H4 (cell line): ENCODE measurements at regions not wholly inside any gene's neighbourhood (a gene's known extent, or its start where the extent isn't known, plus 50 kb on each side); places are given as distances from the start of the nearest gene placed in this dataset.

ENCODE experiments used
- DNase-seq: peaks from one replicate; pipeline ENCODE4 v3.0.0-alpha.2; 2015; ENCODE audit warnings: low spot score

- no peak for DNase-seq
These were observed 308.2 kb downstream of the ANXA1 start for GRCh38 chr9:73459817-73460216.

- DNase-seq, result no peak
These were observed 317.1 kb downstream of the ANXA1 start for GRCh38 chr9:73468716-73469115.

DNA sequence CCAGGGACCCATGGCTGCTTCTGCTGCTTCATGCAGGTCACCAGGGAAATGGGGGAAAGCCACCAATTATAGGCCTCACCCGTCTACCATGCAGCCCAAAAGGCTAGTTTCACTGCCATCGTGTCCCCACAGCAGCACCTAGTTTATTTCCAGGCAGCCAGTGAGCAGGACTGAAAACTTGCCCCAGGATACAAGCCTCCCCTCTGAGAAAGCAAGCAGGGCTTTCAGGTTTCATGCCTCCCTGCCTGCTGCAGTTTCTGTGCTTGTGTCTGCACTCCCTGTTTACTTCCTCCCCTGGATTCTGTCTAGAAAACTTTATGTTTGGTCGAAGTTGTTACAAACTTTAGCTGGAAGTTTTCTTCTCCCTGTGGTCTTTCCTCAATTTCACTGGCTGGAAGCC lies 319.1 kb downstream of the ANXA1 start:
- DNase-seq, result no peak

DNA sequence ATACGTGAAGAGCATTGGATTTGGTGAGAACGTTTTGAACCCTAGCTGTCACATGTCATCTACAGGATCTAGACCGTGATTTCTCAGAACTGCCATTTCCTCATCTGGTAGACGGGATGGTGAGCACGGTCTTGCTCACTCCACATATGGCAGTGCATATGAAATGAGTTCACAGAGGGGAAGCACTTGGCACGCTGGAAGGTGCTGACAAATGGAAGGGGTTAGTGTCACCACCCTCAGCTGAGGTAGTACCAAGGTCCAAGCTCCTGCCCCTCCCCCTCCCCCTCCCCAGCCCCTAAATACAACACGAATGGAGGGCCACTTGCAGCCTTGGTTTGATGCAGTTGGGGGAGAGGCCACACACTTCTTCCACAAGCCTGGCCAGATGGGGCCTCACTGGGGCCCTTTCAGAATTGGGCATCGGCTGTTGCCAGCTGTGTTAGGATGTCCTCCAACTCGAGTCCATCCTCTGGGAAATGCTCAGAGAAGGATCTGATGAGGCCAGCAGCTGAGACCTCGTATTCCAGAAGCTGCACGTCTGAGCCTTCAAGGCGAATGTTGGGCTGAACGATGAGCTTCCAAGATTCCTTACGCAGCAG lies 322.4 kb downstream of the ANXA1 start:
- no peak for DNase-seq

DNA sequence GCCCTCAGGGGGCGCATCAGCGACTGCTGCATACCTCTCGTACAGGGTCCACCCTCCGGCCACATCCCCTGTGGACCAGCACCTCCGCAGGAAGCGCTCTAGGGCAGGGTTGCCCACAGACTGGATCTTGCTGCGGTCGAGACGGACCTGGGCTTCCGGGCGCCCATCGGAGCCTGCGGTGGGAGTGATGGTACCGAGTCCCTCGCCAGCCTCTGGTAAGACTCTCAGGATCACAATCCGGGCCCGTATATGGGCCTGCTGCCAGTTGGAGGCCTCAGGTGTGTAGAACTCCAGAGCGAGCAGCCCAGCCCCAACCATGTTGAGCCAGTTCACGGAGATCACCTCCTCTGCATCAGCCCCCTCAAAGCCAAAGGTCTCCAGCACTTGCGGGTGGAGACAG lies 323.0 kb downstream of the ANXA1 start:
- no peak for DNase-seq

DNA sequence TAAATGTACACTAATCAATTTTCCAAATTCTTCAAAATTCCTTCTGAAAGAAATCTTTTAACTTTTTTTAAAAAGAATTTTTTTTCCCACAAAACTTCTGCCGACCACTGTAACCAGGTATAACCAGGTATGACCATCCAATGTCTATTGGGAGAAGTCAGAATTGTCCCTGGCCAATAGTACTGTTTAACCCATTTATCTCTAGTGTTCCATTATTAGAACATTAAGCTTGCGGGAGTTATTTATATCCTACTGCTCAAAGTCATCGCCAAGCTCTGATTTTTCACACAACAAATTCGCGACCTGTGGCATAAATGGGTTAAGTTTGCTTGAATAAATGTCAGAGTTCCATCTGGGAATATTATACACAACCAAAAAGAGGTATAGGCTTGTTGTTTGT lies 343.2 kb downstream of the ANXA1 start:
- DNase-seq, result no peak

GRCh38 chr9:73497796-73498195 lies 346.1 kb downstream of the ANXA1 start:
- no peak for DNase-seq

DNA sequence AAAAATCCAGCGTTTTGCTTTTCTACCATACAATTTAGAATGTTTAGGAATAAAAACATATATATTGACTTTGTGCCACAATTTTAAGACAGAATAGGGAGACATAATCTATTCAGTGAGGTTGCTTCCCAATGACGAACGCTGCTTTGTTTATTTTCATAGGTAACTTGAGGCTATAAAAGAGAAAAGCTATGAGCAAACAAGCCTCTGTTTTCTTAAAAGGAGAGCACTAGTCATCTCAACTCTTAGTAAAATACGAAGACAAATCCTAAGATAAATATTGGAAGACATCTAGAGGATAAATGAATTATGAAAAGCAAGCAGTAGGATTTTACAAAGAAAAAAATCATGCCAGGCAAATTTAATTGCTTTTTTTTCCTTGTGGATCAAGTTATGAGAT lies 363.6 kb downstream of the ANXA1 start:
- DNase-seq, result peak; percentile 18

GRCh38 chr9:73523391-73523790 lies 371.7 kb downstream of the ANXA1 start:
- DNase-seq, result no peak

DNA sequence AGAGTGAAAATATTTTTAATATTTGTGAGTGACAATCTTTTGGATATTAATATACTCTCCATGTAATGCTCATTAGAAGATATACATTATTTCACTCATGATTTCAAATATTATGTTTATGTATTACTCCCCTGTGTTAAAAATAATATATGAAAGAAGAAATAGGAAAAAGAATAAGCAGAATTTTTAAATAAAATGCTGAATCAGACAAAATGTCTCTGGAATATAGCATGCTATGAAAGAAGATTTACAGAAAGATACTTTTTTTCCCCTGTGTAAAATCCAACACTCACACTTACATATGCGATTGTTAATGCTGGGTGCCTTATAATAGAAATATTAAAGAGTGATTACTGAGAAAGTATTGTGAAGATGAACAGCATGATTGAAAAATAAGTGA lies 373.7 kb downstream of the ANXA1 start:
- DNase-seq, result no peak

DNA sequence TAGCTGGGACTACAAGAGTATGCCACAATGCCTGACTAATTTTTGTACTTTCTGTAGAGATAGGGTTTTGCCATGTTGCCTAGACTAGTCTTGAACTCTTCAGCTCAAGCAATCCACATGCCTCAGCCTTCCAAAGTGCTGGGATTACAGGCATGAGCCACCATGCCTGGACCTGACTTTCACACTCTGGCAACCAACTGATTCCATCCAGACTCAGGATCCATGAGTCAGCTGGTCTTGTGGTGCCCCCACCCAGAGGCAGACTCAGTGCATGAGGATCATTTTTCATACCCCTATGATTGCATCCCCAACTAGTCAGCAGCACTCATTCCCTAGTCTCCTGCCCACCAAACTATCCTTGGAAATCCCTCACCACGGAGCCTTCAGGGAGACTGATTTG lies 375.9 kb downstream of the ANXA1 start:
- no peak for DNase-seq

- no peak for DNase-seq
These were observed 377.3 kb downstream of the ANXA1 start for GRCh38 chr9:73528926-73529325.

DNA sequence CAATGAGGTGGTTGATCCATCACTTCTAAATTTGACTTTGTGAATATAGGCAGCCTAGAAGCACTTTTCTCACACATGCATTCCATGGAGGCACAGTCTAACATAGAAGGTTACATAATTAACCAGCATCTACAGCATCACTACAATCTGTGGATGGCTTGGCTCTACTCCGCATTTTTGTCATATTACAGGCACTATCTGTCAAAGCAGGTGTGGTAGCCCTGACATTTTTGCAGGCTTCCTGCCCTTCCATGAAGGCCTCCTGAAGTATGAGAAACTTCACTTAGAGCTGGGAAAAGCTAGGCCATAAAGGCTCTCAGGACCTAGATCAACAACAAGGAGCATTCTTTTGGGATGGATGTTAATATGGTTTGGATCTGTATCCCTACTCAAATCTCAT lies 378.0 kb downstream of the ANXA1 start:
- no peak for DNase-seq

DNA sequence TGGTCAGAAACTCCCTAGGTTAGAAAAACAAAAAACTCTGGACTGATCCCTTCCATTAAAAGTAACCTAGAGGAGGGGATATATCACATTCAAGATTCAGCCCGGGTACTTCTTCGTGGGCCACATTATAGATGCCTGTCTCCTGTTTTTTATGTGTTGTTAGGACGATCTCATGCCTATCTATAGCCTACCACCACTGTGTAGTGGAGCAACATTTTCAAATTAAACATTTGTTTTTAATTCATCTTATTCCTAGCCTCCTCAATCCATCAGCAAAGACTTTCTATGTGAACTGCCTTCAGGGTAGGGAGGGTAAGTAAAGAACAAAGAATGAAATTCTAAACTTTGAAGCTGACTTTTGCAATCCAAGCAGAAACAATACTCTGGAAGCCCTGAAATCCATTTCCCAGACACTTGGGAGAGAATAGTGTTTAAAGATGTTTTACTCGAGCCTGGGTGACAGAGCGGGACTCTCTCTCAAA lies 379.4 kb downstream of the ANXA1 start:
- DNase-seq, result no peak

- DNase-seq, result no peak
These were observed 380.0 kb downstream of the ANXA1 start for GRCh38 chr9:73531658-73532057.

DNA sequence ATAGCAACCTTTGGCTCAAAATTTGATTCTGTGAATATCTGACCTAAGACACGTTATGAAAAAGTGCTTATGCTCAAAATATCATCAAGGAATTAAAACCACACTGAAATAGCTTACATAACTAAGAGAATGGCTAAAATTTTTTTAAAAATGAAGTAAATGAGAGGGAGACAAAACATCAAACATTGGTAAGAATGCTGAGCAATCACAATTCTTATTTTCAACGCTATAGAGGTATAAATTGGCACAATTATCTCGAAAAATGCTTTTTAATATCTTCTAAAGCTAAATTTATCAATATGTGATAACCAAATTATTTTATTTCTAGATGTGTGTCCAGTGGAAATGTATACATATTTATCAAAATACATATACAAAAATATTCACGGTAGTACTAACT lies 381.3 kb downstream of the ANXA1 start:
- DNase-seq, result no peak

DNA sequence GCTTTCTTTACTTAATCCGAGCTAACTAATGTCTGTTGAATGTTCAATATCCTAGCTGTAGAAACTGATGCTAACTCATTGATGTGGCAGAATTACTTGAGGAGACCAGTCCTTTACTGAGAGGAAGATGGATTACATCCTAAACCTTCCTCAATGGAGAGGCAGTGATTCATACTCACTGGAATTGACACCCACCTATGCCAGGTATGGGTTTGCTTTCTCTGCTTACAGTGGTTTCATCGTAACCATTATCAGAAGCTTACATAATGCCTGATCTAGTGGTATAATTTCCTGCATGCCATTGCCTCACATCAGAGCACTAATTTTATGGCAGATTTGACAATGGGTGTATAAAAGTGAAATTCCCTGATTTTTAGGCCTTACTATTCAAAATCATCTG lies 384.7 kb downstream of the ANXA1 start:
- no peak for DNase-seq

GRCh38 chr9:73537561-73537960 lies 385.9 kb downstream of the ANXA1 start:
- no peak for DNase-seq

DNA sequence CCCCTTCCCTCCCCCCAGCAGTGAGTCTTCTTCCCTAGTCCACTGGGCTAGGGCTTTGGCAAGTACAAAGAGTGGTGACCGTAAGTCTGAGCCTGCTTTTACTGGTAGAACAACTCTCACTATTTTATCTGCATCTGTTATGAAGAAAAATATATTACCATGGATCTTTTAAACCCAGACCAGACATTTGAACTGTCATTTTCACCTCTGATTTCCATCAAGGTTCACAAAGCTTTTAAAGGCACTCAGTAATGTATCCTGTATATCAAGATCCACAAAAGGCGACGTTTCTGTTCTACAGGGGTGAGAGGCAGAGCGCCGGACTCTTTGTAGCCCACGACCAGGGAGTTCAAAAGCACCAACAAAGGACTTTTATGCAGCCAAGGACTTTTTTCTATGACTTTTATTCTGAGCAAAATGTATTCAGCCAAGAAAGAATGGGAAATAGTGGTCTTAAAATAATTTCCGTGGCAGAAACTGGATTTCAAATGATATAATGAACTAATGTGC lies 388.3 kb downstream of the ANXA1 start:
- DNase-seq, result no peak

DNA sequence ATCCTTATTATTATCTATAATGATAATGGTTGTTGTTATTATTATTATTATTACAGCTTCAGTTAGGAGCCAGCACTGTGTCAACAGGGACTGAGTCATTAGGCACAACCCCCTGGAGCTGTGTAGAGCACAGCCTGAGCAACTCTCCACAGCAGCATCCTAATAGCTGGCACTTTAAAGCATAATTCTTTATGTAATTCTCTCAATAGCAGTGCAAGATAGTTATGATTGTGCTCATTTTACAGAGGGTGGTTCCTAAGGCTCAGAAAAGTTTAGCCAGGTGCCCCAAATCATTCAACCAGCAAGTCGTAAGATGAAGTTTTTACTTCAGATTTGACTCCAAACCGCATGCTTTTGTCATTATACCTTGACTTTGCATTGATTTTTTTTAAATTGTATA lies 390.3 kb downstream of the ANXA1 start:
- DNase-seq, result no peak

DNA sequence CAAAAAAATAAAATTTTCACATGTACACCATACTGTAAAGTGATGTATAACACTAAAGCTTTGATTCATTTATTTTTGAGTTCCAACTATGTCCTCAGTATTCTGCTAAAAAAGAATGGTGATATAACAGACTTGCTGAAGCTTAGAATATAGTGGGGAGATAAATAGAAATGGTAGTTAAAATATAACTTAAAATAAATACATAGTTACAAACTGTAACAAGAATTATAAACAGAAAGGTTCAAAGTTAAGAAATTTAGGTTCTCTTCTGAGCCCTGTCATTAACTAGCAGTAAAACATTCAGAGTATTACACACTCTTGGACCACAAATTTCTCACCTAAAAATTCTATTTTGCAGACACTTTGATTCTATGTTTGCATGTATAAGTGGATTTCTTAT lies 392.1 kb downstream of the ANXA1 start:
- no peak for DNase-seq

- peak; percentile 57 for DNase-seq
These were observed 396.5 kb downstream of the ANXA1 start for GRCh38 chr9:73548201-73548600.

DNA sequence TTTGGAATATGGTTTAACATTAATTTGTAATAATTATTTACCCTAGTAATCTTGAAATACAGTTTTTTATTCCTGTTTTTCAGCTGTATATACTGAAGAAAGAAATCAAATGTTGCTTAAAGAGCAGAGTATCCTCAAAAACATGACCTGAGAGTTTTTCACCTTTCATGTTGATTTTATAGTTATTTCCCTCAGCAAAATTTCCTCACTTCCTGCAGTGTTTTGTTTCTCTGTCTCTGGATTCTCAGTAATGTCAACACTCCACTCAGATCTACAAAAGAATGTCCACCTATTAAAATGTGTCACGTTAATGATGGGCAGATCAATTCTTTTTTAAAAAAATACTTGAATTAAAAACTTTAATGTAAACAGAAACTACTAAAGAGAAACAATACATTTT lies 398.3 kb downstream of the ANXA1 start:
- no peak for DNase-seq

DNA sequence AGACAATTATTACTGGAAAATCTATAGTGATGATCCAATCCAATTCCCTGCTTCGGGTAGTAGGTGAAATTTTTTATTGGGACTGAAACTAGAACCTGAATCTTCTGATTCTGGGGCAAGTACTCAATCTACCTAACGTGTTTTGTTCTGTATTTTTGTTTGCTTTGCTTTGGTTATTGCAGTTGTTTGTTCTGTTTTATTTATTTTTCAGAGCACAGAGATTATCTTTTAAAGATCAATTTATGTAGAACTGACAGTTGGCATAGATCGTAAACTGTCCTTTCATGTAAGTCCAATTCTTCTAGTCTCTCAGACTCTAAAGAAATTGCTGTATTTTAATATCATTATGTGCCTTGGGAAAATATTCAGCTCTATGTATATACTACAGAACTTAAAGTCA lies 401.6 kb downstream of the ANXA1 start:
- DNase-seq, result no peak
